Upper lobe of left lung (tissue), 4 donors: ENCODE measurements at regions not wholly inside any gene's neighbourhood (a gene's known extent, or its start where the extent isn't known, plus 50 kb on each side); places are given as distances from the start of the nearest gene placed in this dataset.

Experiments
- CTCF ChIP-seq, 6 experiments: fragments of 450-650 bp in 4 of 6; fragments of 200-600 bp in 2 of 6; sonication (generic) in 2 of 6; IDR thresholded peaks; one replicate each; pipeline ENCODE4 v1.5.1; 2016 to 2019; ENCODE audit warnings: antibody characterized with exemption in 6 of 6
- EP300 ChIP-seq, 4 donors: sonication (generic); formaldehyde crosslinking; IDR thresholded peaks; one replicate each; pipeline ENCODE4 v1.5.1; 2017; ENCODE audit warnings: antibody characterized with exemption in 4 of 4, control low read depth in 2 of 4
- POLR2A ChIP-seq, 4 donors: fragments of 450-650 bp; IDR thresholded peaks; one replicate each; pipeline ENCODE4 v1.5.1; 2016 to 2017; ENCODE audit warnings: antibody characterized with exemption in 4 of 4, mild to moderate bottlenecking in 2 of 4
- POLR2AphosphoS5 ChIP-seq, 2 donors: sonication (generic); formaldehyde crosslinking; IDR thresholded peaks; one replicate each; pipeline ENCODE4 v1.5.1; 2017; ENCODE audit warnings: antibody characterized with exemption in 2 of 2

DNA sequence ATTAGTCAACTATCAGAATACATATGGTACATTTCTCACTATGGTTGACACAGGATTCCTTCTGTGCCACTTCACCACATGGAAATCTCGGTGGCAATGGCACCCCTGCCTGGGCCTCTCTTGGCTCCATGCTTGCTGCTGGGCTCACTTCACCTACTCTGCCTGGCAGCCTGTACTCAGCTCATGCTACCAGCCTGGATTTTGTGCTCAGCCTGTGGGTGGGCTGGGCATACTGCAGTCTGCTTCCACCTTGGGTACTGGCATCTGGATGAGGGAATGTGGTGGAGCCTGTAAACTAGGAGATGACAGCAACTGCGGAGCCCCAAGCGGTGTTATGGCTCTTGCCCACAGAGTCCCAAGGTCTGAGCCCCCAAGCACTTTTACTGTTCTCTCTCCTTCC, 604.1 kb downstream of the MTRR start:
- no peak for TF ChIP-seq CTCF (IDR thresholded peaks at IDR 0.05)
- TF ChIP-seq POLR2A (IDR thresholded peaks at IDR 0.05) = no peak
- TF ChIP-seq EP300 (IDR thresholded peaks at IDR 0.05) = no peak
- no peak for TF ChIP-seq POLR2AphosphoS5 (IDR thresholded peaks at IDR 0.05)
